GF-D8 (cell line): ENCODE measurements at regions not wholly inside any gene's neighbourhood (a gene's known extent, or its start where the extent isn't known, plus 50 kb on each side); places are given as distances from the start of the nearest gene placed in this dataset.

ENCODE experiments used
- DNase-seq: peaks from one replicate; lab custom pipeline; 2025; lab: John Stamatoyannopoulos, UW

DNA sequence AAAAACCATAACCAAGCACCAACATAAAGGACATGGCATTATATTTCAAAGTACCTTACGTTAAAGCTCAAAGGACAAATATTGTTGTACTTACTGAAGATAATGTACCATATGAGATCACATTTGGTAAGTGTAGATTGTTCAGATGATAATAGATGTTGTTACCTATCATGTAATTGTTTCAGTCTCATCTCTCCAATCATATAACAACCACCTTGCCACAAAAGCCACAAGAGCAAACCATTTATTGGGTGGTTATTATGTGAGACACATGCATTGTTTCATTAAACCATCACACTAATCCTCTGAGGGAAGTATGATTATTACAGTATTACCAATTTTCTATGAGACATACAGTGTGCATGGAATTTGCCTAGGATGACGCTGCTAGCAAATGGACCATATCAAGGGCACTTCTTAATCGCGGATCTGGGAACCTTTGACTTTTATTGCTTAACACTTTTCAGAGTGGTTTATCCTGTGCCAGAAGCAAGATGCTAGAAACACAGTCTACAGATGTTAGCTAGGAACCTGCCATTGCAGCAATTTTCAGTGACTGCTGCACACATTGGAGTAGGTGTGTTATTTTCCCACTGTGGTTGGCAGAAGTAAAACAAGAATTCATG is 149.8 kb upstream of the AKIRIN2 start:
- no peak for DNase-seq

DNA sequence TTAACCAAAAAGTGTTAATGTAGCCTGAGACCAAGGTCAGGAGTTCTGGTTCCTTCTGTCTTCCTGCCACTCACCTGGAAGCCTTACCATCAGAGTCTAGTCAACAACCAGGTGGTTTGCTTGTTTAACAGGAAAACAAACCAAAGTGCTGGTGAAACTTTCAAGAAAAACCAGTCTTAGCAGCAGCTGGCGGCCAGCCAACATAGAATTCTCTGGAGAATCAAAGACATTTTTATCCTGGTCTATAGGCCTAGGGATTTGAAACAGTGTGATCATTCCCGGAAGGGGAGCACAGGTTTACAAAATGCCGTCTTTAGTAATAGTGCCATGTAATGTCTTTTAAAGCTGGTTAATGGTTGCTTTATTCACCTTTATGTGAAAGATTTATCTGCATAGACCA is 146.6 kb upstream of the AKIRIN2 start:
- DNase-seq: no peak

DNA sequence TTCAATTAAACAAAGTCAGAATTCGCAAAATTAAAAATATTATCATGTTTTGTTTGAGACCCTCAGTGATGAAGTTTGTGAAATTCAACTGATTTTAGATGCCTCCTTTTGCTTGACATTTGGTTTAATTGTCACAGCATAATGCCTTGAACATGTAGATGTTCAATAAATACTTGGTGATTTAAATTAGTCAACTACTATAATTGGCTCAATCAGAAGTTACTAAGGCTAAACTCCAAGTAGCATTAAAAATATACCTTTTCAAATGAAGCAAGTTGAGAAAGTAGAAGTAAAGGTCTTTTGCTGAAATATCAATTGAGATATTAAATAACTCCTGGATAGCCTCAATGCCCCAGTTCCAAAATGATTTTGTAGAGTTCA is 145.8 kb upstream of the AKIRIN2 start:
- no peak for DNase-seq

DNA sequence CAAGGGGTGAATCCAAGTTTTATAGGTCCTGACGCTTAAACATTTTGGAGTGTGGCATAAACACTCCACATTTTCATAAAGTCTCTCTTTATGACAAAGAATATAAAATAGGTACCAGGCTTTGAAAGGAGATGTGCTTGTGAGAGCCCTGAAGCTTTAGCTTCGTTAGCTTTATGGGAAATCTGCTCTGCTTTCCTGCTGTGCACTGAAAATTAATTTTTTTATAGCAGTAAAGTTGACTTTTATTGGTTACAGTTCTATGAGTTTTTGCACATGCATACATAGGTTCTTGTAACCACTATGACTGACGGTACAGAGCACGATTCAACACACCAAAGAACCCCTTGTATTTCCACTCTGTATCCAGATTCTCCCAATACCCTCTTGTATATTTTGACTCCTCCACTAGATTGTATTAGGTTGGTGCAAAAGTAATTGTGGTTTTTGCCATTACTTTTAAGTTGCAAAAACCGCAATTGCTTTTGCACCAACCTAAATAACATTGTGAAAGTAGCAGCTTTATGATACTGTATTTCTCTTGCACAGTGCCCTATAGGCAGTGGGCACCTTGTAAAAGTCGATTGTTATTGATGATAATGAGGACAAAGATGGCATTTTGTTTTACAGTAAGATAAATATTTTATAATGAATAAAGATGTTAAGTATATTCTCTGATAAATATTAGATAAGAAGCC is 145.2 kb upstream of the AKIRIN2 start:
- no peak for DNase-seq

DNA sequence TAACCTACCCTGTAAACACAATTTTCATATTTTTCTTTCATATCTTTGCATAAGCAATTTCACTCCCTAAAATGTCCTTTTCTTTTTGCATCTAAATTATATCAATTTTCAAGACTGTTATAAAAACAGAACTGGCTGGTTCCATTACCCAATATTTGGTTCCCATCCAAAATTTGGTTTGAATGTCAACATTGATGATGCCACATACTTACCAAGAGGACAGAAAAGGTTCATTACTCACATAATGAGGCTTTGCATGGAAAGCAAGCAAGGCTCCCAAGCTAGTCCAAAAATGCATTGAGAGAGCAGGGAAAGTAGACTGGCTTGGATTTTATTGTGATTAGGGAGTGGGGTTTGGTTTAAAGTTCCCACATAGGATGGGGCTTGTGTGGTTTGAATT is 144.4 kb upstream of the AKIRIN2 start:
- DNase-seq: no peak

DNA sequence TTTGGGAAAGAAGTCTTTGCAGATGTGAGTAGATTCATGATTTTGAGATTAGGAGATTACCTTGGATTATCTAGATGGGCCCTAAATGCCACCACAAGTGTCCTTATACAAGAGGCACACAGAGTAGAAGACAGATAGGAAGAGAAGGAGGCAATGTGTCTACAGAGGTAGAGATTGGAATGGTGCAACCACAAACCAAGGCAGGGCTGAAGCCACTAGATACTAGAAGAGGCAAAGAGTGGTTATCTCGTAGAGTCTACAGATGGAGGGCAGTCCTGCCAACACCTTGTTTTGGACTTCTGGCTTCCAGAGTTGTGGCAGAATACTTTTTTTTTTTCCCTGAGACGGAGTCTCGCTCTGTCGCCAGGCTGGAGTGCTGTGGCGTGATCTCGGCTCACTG is 138.3 kb upstream of the AKIRIN2 start:
- no peak for DNase-seq

DNA sequence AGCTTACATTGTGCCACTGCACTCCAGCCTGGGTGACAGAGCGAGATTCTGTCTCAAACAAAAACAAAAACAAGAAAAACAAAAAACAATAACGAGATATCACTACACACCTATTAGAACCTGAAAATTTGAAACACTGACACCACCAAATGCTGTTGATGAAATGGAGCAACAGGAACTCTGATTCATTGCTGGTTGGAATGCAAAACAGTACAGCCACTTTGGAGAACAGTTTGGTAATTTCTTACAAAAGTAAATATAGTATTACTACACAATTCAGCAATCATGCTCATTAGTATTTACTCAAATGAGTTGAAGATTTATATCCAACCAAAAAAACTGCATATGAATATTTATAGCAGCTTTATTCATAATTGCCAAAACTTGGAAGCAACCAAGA is 135.8 kb upstream of the AKIRIN2 start:
- DNase-seq: no peak

DNA sequence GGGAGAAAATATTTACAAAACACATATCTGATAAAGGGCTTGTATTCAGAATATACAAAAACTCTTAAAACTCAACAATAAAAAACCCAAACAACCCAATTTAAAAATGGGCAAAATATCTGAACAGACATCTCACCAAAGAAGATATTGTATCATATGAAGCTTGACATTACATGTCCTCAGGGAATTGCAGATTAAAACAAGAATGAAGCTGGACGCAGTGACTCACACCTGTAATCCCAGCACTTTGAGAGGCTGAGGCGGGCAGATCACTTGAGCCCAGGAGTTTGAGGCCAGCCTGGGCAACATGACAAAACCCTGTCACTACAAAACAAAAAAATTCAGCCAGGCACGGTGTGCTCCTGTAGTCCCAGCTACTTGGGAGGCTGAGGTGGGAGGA is 135.4 kb upstream of the AKIRIN2 start:
- DNase-seq: no peak

DNA sequence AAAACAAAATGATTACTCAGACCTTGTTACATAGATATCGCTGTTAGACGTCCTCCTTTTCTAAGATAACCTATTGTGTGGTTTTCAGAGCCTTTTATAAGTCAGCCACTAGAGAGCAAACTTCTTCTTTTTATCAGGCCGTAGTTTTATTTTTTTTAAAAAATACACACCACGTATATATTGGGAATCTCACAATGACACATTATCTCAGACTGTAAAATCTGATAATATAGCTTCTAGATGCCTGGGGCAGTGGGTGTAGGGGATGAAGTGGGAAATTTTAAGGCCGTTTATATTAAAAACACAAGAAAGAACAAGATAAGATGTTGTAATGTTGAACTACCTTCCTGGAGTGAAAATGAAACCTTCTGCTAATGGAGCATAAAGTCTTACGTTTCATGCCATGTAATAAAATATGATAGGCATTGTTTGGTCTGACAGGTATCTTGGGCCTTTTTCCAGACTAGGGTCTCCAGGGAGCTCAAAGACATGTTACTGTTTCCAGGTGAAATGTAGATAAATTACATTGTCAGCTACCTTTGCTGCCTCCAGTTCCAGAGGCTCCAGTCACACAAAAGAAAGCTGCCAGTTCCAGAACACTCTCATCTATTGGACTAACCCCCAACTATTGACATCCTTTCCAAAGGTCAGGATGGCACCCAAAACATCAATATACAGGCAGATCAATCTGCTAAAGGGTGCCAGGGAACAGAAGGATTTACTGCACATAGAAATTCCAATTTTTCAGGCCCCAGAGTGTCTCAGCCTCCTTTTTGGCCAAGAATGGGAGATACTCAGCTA is 130.2 kb upstream of the AKIRIN2 start:
- DNase-seq: no peak

DNA sequence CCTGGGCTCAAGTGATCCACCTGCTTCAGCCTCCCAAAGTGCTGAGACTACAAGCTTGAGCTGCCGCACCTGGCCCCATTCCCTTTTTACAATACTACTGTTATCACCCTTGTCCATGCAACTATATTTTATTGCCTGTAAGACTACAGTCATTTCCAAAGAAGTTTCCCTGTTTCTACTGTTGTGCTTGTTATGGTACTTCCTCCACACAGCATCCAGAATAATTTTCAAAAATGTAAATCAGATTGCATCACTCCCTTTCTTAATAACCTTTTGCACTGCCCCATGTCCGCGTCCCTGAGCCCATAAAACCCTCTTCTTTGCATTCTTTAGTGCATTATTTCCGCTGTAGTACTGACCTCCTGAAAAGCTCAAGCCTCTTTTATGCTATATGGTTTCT is 128.9 kb upstream of the AKIRIN2 start:
- DNase-seq: no peak

DNA sequence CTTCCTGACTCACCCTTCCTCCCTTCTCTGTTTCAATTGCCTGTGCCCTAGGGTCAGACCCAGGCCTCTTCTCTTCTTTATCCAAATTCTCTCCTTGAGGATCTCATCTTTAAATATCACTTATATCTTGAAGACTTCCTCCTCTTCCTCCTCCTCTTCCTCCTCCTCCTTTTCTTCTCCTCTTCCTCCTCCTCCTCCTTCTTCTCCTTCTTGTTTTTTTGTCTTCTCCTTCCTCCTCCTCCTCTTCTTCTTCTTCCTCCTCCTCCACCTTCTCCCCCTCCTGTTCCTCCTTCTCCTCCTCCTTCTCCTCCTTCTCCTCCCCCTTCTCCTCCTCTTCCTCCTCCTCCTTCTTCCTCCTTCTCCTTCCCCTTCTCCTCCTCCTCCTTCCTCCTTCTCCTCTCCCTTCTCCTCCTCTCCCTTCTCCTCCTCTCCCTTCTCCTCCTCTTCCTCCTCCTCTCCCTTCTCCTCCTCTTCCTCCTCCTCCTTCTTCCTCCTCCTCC is 127.6 kb upstream of the AKIRIN2 start:
- DNase-seq: no peak

DNA sequence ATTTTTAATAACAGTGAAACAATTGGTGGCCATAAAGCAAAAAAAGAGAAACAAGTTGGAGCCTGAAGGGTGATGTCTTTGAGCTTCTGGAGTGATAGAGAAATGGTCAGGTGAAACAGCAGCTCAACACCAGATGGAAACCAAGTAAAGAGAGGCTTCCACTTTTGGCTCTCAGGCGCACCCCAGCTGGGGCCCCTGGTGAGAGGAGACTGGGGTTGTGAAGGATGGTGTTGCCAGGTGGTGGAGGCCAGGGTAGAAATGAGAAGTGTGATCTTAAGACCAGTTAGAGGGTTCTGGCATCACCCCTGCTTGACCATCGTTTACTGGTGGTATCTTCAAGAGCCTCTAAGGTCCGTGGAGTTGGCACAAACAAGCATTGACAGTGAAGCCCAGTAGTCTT is 126.0 kb upstream of the AKIRIN2 start:
- DNase-seq: no peak

DNA sequence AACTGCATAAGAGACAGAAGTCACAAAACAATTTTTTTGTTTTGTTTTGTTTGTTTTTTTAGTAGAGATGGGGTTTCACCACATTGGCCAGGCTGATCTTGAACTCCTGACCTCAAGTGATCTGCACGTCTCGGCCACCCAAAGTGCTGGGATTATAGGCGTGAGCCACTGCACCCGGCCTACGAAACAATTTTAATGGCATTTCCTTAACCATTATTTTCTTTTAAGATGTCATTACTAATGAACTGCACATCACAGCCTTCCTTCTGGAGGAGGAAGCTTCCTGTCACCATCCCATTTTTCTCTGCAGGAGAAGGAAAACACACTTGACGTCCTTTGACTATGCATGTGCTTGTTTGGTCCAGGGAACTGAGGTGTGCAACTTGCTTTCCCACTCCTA is 125.3 kb upstream of the AKIRIN2 start:
- DNase-seq: no peak

DNA sequence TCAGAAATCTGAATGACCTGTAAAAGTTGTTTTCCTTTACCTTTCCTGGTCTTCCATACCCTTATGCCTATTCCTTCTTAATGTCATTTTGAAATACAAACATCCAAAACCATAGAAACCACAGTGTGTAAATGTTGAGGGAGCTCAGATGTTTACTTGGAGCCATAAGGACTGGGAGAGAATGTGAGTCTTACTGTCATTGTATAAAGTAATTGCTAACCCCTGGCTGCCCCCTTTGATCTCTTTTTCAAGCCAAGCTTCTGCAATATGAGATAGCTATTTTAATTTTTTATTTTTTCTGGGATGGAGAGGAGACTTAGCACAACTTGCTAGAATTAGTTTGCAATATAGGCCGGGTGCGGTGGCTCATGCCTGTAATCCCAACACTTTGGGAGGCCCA is 124.4 kb upstream of the AKIRIN2 start:
- no peak for DNase-seq

DNA sequence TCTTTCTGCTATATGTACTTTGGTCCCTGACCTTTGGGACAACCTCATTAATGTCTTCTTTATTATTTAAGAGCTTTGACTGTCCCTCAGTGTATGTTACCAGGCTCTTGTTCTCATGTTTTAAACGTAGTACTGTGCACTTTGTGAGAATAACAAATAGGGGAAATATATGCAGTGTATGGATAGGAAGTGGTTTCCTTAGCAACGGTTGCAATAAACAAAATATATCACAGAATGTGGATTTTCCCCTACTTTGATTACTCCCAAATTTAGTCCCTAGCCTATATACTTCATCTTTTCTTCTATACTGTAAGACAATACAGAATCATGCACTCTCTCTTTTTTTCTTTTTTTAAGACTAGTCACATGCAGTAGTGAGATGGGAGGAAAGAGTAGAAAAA is 123.8 kb upstream of the AKIRIN2 start:
- DNase-seq: no peak

DNA sequence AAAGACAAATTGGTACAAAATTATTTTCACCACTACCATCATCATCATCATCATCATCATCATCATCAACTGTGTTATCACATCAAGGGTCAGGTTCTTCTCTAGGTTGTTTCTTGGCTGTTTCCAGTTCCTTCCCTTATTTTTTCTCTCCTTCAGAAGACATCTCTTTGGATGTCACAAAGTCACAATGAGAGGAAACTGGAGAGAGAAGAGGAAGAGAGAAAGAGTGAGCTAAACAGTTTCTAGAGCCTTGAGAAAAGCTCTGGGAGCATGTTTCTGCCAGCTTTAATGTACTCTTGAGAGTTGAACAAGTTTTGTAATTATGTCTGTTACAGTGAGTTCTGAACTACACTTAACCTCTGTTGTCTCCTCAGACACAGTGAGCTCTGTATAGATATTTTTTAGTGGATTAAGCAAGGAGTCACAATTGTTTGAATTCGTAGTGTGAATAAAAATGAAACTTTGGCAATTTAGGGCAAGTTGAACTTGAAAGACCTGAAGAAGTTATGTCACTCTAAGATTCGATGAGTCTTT is 123.0 kb upstream of the AKIRIN2 start:
- no peak for DNase-seq

DNA sequence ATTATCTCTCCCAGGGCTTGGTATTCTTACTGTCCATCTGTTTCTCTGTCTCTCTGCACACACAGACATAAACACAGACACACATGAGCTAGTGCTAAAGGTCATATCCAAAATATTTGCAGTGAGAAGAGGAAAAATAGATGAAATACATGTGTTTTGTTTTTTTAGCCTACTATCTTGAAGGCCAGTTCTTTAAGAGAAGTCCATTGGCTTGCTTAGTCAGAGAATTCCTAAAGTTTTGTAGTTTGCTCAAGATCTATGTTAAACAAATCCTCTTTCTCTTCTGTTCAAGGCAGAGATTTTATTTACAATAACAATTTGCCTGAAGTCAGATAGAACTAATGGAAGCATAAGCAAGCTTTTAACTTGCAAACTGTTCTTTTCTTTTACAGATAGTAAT is 120.0 kb upstream of the AKIRIN2 start:
- no peak for DNase-seq

DNA sequence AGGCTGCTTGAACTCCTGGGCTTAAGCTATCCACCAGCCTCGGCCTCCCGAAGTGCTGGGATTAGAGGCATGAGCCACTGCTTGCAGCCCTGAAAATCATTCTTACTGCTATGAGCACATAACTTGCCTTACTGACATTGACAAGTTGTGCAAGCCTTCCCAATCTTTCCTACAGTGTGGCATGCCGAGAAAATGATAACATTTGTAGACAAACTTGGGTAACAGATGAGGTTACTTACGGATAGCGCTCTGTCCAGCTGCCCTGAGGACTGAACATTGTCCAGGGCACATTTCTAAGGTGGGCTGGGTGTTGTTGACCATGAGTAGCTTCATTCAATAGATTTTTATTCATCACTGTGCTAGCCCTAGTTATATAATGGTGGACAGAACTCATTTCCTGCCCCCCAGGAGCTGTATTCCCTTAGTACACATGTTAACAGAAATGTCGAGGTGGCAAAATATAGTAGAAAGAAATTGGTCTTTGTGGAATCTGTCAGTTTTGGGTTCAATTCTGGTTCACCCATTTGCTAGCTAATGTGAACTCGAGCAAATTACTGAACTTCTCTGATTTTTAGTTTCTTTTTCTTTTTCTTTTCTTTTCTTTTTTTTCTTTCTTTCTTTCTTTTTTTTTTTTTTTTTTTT is 118.4 kb upstream of the AKIRIN2 start:
- no peak for DNase-seq

DNA sequence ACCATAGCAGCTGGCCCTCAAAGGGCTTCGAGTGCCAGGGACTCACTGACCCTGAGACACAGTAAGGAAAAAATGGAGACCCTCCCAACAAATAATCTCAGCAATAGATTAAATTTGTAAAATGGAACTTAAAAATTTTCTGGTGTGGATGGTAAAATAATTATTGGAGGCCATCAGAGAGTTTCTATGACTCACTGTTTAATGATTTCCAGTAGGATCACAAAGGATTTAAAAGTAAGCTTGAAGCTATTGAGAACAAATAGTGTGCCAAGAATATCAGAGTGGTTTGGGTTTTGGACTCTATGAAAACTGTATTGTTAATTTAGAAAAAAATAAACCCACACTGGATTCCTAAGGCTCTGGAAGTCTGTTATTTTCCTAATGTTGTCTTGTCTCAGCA is 115.2 kb upstream of the AKIRIN2 start:
- DNase-seq: no peak

DNA sequence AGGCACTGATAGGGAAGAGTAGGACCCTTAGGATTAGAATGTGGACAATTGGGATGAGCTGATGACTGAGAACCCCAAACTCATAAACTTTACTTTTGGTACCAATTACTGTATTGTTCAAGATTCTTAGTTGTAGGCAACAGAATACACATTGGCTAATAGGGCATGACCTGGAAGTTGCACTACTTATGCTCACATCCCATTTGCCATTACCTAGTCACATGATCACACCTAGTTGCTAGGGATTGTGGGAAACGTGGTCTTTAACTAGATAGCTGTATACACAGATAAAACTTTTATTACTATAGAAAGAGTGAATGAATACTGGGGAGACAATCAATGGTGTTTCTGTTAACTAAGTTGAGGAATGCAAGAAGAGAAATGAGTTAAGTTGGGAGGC is 113.4 kb upstream of the AKIRIN2 start:
- DNase-seq: no peak

DNA sequence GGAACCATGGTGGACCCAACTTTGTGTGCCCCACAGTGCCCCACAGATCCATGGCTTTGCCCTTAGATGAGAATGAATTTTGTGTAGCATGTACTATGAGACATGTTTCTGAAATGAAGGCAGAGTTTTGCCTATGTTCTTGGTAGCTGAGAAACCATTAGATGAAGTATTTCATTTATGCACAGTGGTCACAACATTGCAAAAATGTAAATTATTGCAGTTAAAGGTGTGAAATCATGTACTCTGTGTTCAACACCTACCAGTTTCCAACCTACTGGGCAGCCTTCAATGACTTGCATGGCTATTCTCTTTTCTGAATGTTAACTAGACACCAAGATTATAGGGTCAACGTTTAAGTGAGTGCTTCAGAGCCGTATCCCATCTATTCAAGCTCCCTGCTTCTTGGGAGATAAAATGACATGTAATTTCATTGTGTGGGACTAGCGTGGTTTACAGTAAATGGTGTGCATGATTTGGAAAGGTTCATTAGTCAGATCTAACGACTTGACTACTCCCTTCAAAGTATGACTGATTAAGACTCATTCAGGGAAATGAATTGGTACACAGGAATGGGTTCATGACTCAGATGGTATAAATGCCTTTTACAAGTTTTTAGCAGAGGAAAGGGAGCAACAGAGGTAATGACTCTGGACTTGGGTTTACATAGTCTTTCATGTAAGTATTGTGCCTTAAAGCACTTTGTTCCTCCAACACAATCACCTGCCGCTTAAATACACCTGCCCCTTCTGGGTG is 106.1 kb upstream of the AKIRIN2 start:
- no peak for DNase-seq

DNA sequence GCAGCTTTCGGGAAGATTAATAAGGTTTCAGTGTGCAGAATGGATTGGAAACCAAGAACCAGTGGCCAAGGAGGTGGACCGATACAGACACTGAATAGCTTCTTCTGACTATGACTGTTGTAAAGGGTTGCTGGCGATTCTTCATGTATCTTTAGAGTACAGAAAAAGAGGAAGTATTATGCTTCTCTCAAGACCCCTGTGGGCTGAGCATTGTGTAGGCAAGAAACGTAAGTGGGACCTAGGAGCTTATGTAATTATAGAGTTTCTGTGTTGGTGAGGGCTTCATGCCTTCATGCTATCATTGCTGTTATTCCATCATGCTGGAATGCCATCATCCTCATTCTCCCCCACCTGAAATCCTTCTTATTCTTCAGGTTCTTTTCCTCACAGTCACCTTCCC is 105.4 kb upstream of the AKIRIN2 start:
- no peak for DNase-seq
